Epithelial cell of proximal tubule (primary cell): ENCODE measurements at regions not wholly inside any gene's neighbourhood (a gene's known extent, or its start where the extent isn't known, plus 50 kb on each side); places are given as distances from the start of the nearest gene placed in this dataset.
"Not testable (repeated sequence)": the region's sequence is repeated elsewhere in the genome, so short reads cannot be mapped to it uniquely, and the experiment has no call there.

Experiments
- DNase-seq: peaks from one replicate; pipeline ENCODE4 v3.0.0-alpha.2; 2011; ENCODE audit warnings: low read depth
- H3K4me3 ChIP-seq: 2 replicates; pipeline ENCODE4 v1.5.1; 2011; ENCODE audit warnings: low read depth, mild to moderate bottlenecking, low read length
- CTCF ChIP-seq: conservative IDR thresholded peaks from 2 replicates; pipeline ENCODE4 v1.5.1; 2012; ENCODE audit warnings: low read depth, mild to moderate bottlenecking, low read length

GRCh38 chr2:134035605-134036370, 218.1 kb upstream of the MGAT5 start:
- no peak overlapping the region for H3K4me3 ChIP-seq
- no peak for DNase-seq
- no peak for TF ChIP-seq CTCF

GRCh38 chr2:134039912-134040581, 213.8 kb upstream of the MGAT5 start:
- TF ChIP-seq CTCF = no peak
- DNase-seq = no peak
- H3K4me3 ChIP-seq = no peak overlapping the region

GRCh38 chr2:134040626-134041172, 213.2 kb upstream of the MGAT5 start:
- DNase-seq, H3K4me3 ChIP-seq: not testable (repeated sequence)

GRCh38 chr2:134041877-134042276, 212.0 kb upstream of the MGAT5 start:
- no peak for DNase-seq
- TF ChIP-seq CTCF = no peak
- H3K4me3 ChIP-seq = no peak overlapping the region

- H3K4me3 ChIP-seq = not testable (repeated sequence)
These were observed 210.8 kb upstream of the MGAT5 start for GRCh38 chr2:134043028-134043427.

DNA sequence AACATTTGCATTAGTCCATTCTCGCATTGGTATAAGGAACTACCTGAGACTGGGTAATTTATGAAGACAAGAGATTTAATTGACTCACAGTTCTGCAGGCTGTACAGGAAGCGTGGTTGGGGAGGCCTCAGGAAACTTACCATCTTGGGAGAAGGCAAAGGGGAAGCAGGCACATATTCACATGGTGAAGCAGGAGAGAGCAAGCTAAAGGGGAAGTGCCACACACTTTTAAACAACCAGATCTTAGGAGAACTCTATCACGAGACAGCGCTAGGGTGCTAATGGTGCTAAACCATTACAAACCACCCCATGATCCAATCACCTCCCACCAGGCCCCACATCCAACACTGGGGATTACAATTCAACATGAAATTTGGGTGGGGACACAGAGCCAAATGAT, 201.7 kb upstream of the MGAT5 start:
- no peak overlapping the region for H3K4me3 ChIP-seq
- TF ChIP-seq CTCF = no peak
- no peak for DNase-seq

More at GRCh38 chr2:134043028-134043427, 210.8 kb upstream of the MGAT5 start:
- DNase-seq = not testable (repeated sequence)

DNA sequence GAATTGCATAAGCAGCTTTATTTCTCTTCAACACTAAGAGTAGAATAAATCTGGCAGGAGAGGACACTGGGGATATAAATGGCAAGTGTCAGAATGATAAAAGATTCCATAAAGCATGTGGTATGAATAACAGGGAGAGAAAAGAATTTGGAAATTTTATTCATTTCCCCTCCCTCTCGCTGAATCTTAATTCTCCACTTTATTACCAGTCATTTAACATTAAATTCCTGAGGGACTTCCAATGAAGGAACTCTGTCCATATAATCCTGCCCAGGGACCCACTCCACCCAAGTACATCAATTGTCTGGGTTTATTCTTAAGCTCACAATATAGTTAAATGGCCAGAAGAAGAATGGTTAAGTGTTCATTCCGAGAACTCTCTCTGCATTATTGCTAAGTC, 197.7 kb upstream of the MGAT5 start:
- no peak for TF ChIP-seq CTCF
- no peak overlapping the region for H3K4me3 ChIP-seq
- DNase-seq = no peak

- DNase-seq, H3K4me3 ChIP-seq: not testable (repeated sequence)
These were observed 192.8 kb upstream of the MGAT5 start for GRCh38 chr2:134061066-134061465.

DNA sequence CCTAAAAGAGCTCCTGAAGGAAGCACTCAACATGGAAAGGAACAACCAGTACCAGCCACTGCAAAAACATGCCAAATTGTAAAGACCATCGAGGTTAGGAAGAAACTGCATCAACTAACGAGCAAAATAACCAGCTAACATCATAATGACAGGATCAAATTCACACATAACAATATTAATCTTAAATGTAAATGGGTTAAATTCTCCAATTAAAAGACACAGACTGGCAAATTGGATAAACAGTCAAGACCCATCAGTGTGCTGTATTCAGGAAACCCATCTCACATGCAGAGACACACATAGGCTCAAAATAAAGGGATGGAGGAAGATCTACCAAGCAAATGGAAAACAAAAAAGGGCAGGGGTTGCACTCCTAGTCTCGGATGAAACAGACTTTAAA, 191.6 kb upstream of the MGAT5 start:
- not testable (repeated sequence) for H3K4me3 ChIP-seq, DNase-seq

DNA sequence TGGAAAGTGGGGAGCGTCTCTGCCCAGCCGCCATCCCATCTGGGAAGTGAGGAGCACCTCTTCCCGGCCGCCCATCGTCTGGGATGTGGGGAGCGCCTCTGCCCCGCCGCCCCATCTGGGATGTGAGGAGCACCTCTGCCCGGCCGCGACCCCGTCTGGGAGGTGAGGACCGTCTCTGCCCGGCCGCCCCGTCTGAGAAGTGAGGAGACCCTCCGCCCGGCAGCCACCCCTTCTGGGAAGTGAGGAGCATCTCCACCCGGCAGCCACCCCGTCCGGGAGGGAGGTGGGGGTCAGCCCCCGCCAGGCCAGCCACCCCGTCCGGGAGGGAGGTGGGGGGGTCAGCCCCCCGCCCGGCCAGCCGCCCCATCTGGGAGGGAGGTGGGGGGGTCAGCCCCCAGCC, 190.0 kb upstream of the MGAT5 start:
- not testable (repeated sequence) for H3K4me3 ChIP-seq, DNase-seq
